ENCODE measurements at regions not wholly inside any gene's neighbourhood (a gene's known extent, or its start where the extent isn't known, plus 50 kb on each side); places are given as distances from the start of the nearest gene placed in this dataset.

- no peak for DNase-seq
Measured at GRCh38 chr6:51335543-51335942, 516.9 kb downstream of the TFAP2B start.

- DNase-seq = no peak
Measured at GRCh38 chr6:51336185-51336584, 517.5 kb downstream of the TFAP2B start.

GRCh38 chr6:51337277-51337676, 518.6 kb downstream of the TFAP2B start:
- no peak for DNase-seq

- DNase-seq = no peak
Measured at GRCh38 chr6:51339108-51339507, 520.4 kb downstream of the TFAP2B start.

- DNase-seq = no peak
Measured at GRCh38 chr6:51339728-51340127, 521.1 kb downstream of the TFAP2B start.

- no peak for DNase-seq
Measured at GRCh38 chr6:51342393-51342792, 523.7 kb downstream of the TFAP2B start.

GRCh38 chr6:51349857-51350256, 531.2 kb downstream of the TFAP2B start:
- DNase-seq = no peak

- DNase-seq = peak; percentile 3
Measured at GRCh38 chr6:51350308-51350904, 531.7 kb downstream of the TFAP2B start.

GRCh38 chr6:51352506-51353029, 533.9 kb downstream of the TFAP2B start:
- DNase-seq = no peak

GRCh38 chr6:51360287-51360686, 541.6 kb downstream of the TFAP2B start:
- DNase-seq = no peak

- no peak for DNase-seq
Measured at GRCh38 chr6:51365566-51365965, 546.9 kb downstream of the TFAP2B start.

- DNase-seq = no peak
Measured at GRCh38 chr6:51369485-51369884, 550.8 kb downstream of the TFAP2B start.

GRCh38 chr6:51382847-51383246, 564.2 kb downstream of the TFAP2B start:
- no peak for DNase-seq

GRCh38 chr6:51384736-51385135, 566.1 kb downstream of the TFAP2B start:
- no peak for DNase-seq

- DNase-seq = no peak
Measured at GRCh38 chr6:51386347-51386836, 567.7 kb downstream of the TFAP2B start.

GRCh38 chr6:51387907-51388306, 569.2 kb downstream of the TFAP2B start:
- no peak for DNase-seq

GRCh38 chr6:51394061-51394460, 575.4 kb downstream of the TFAP2B start:
- no peak for DNase-seq

- DNase-seq = no peak
Measured at GRCh38 chr6:51396583-51396982, 577.9 kb downstream of the TFAP2B start.

GRCh38 chr6:51398064-51398705, 579.5 kb downstream of the TFAP2B start:
- peak; percentile 89 for DNase-seq

- DNase-seq = no peak
Measured at GRCh38 chr6:51398793-51399192, 580.1 kb downstream of the TFAP2B start.

- DNase-seq = no peak
Measured at GRCh38 chr6:51410453-51410852, 591.8 kb downstream of the TFAP2B start.

- no peak for DNase-seq
Measured at GRCh38 chr6:51411496-51412125, 592.9 kb downstream of the TFAP2B start.

GRCh38 chr6:51414361-51414760, 595.7 kb downstream of the TFAP2B start:
- no peak for DNase-seq

- DNase-seq = no peak
Measured at GRCh38 chr6:51415501-51415900, 596.8 kb downstream of the TFAP2B start.

All from NCI-H345 (cell line).